ENCODE measurements at regions not wholly inside any gene's neighbourhood (a gene's known extent, or its start where the extent isn't known, plus 50 kb on each side); places are given as distances from the start of the nearest gene placed in this dataset.

- TF ChIP-seq, protein P1, sequence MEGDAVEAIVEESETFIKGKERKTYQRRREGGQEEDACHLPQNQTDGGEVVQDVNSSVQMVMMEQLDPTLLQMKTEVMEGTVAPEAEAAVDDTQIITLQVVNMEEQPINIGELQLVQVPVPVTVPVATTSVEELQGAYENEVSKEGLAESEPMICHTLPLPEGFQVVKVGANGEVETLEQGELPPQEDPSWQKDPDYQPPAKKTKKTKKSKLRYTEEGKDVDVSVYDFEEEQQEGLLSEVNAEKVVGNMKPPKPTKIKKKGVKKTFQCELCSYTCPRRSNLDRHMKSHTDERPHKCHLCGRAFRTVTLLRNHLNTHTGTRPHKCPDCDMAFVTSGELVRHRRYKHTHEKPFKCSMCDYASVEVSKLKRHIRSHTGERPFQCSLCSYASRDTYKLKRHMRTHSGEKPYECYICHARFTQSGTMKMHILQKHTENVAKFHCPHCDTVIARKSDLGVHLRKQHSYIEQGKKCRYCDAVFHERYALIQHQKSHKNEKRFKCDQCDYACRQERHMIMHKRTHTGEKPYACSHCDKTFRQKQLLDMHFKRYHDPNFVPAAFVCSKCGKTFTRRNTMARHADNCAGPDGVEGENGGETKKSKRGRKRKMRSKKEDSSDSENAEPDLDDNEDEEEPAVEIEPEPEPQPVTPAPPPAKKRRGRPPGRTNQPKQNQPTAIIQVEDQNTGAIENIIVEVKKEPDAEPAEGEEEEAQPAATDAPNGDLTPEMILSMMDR (IDR thresholded peaks at IDR 0.05; ENCODE audit: poor library complexity, severe bottlenecking), result no peak
- no peak for TF ChIP-seq EP300 (conservative IDR thresholded peaks at IDR 0.05; ENCODE audit: poor library complexity, severe bottlenecking)
Measured at GRCh38 chr3:6737630-6738029, 123.3 kb upstream of the GRM7 start.
